K562 (cell line): ENCODE measurements at regions not wholly inside any gene's neighbourhood (a gene's known extent, or its start where the extent isn't known, plus 50 kb on each side); places are given as distances from the start of the nearest gene placed in this dataset.

Experiments used
- ATAC-seq: fragments of 200-7000 bp; cut with Tn5 transposase; 3 replicates; pipeline ENCODE4 v1.9.1; 2020; ENCODE audit warnings: moderate library complexity
- BruUV-seq: library from RNA; stranded (reverse); fragments of 400-500 nt; replicated peaks from 2 replicates; lab custom pipeline; 2021; lab: Mats Ljungman, UMichigan
- CTCF ChIA-PET: fragments of 300-600 bp; formaldehyde crosslinking; extraction: SDS; loops from one replicate; lab custom pipeline; 2021; ENCODE audit warnings: low intra/inter-chr PET ratio; lab: Yijun Ruan, JAX
- POLR2A ChIA-PET: fragments of 300-600, 350-650 bp; sonication (Branson Sonifier 250); formaldehyde crosslinking; extraction: SDS; loops from one replicate; lab custom pipeline; 2021; ENCODE audit warnings: antibody characterized with exemption, inconsistent platforms; lab: Yijun Ruan, JAX
- DNase-seq, 4 experiments: peaks; one replicate each; pipeline versions ENCODE4 v3.0.0 to v3.0.0-alpha.2; 2011 to 2018; ENCODE audit warnings: low spot score in 3 of 4, mixed read lengths in 3 of 4; ENCODE audit errors: extremely low read depth in 1 of 4
- FAIRE-seq: peaks from 2 replicates; lab custom pipeline; 2011; peaks lifted over from hg19 to GRCh38; lab: Jason Lieb, UNC
- H2AFZ ChIP-seq: 2 replicates; pipeline ENCODE4 v1.6.0; 2011; ENCODE audit warnings: low read depth, low read length, control low read depth, inconsistent platforms
- H3K27ac ChIP-seq: fragments of 200-600 bp; 3 replicates; pipeline ENCODE4 v1.8.0; 2011; ENCODE audit warnings: low read depth, mild to moderate bottlenecking, control low read depth, inconsistent platforms, low read length, moderate library complexity, mixed read lengths; ENCODE audit errors: extremely low read depth
- H3K27me3 ChIP-seq, 2 experiments: fragments of 300-600 bp in 1 of 2; 2 replicates in 1 of 2; 3 replicates in 1 of 2; pipeline versions ENCODE4 v1.6.0 to v1.8.0; 2011; ENCODE audit warnings: inconsistent platforms in 2 of 2, low read length in 2 of 2, mild to moderate bottlenecking in 1 of 2, mixed read lengths in 1 of 2, moderate library complexity in 1 of 2; ENCODE audit not compliant: control insufficient read depth in 2 of 2, insufficient read depth in 2 of 2
- H3K36me3 ChIP-seq: fragments of 300-600 bp; 3 replicates; pipeline ENCODE4 v1.8.0; 2011; ENCODE audit warnings: mild to moderate bottlenecking, low read length, inconsistent platforms; ENCODE audit not compliant: control insufficient read depth, insufficient read depth
- H3K4me1 ChIP-seq, 2 experiments: fragments of 200-600 bp in 1 of 2; replicated peaks in 1 of 2; 2 replicates in 1 of 2; 3 replicates in 1 of 2; pipeline versions ENCODE4 v1.5.1 to v1.8.0; 2011; ENCODE audit warnings: inconsistent platforms in 2 of 2, low read length in 2 of 2, mild to moderate bottlenecking in 1 of 2, mixed read lengths in 1 of 2, moderate library complexity in 1 of 2; ENCODE audit not compliant: control insufficient read depth in 2 of 2, insufficient read depth in 2 of 2
- H3K4me2 ChIP-seq: 2 replicates; pipeline ENCODE4 v1.6.1; 2011; ENCODE audit warnings: low read length, control low read depth, inconsistent platforms, mixed read lengths; ENCODE audit not compliant: insufficient read depth
- H3K4me3 ChIP-seq: fragments of 200-600 bp; sonication (generic), shearing (Covaris generic); 2 replicates; pipeline ENCODE4 v1.5.1; 2016; ENCODE audit warnings: control low read depth, inconsistent platforms
- H3K79me2 ChIP-seq: fragments of 200-600 bp; 3 replicates; pipeline ENCODE4 v1.8.0; 2011; ENCODE audit warnings: low read length, inconsistent platforms; ENCODE audit not compliant: control insufficient read depth, insufficient read depth
- H3K9ac ChIP-seq, 2 experiments: 2 replicates each; pipeline versions ENCODE4 v1.6.0 to v1.6.1; 2011; ENCODE audit warnings: low read depth in 2 of 2, low read length in 2 of 2, control low read depth in 1 of 2, inconsistent platforms in 1 of 2, mild to moderate bottlenecking in 1 of 2, mixed read lengths in 1 of 2; ENCODE audit not compliant: insufficient read depth in 1 of 2
- H3K9me1 ChIP-seq: one replicate; pipeline ENCODE4 v1.6.0; 2011; ENCODE audit warnings: inconsistent platforms, mild to moderate bottlenecking, low read length, moderate library complexity; ENCODE audit not compliant: control insufficient read depth, insufficient read depth
- H3K9me3 ChIP-seq: replicated peaks from 2 replicates; pipeline ENCODE4 v1.5.1; 2011; ENCODE audit warnings: low read depth, low read length, inconsistent platforms; ENCODE audit not compliant: control insufficient read depth, insufficient read depth
- H4K20me1 ChIP-seq: replicated peaks from 2 replicates; pipeline ENCODE4 v1.6.1; 2011; ENCODE audit warnings: low read length, inconsistent platforms, mixed read lengths; ENCODE audit not compliant: control insufficient read depth, insufficient read depth
- HEY1 ChIP-seq: fragments of 250-450 bp; sonication (Bioruptor Pico); IDR thresholded peaks from 2 replicates; pipeline ENCODE4 v1.5.0; 2020; ENCODE audit warnings: mild to moderate bottlenecking, moderate library complexity, borderline replicate concordance
- JUN ChIP-seq, 2 experiments: sonication (generic) in 1 of 2; formaldehyde crosslinking in 1 of 2; IDR thresholded peaks; 2 replicates each; pipeline versions ENCODE4 v1.6.1 to v1.8.0; 2012 to 2022; ENCODE audit warnings: borderline replicate concordance in 2 of 2, mild to moderate bottlenecking in 2 of 2, improper control_type of control experiment in 1 of 2, low read depth in 1 of 2, low read length in 1 of 2, missing genetic modification reagents in 1 of 2
- SAP30 ChIP-seq: fragments of 200-600 bp; sonication (generic); IDR thresholded peaks from 2 replicates; pipeline ENCODE4 v1.6.1; 2012; ENCODE audit warnings: borderline replicate concordance, low read depth, mild to moderate bottlenecking, moderate library complexity, low read length, control low read depth, inconsistent platforms; ENCODE audit not compliant: insufficient read depth, poor library complexity, severe bottlenecking
- ZNF3 ChIP-seq: fragments of 250-450 bp; sonication (Bioruptor Pico); IDR thresholded peaks from 2 replicates; pipeline ENCODE4 v1.5.0; 2021; ENCODE audit warnings: mild to moderate bottlenecking, moderate library complexity
- WGBS: fragments of 100-300 bp; shearing (Covaris generic); methylation state at CpG from one replicate; pipeline ENCODE4 v1.1.6; 2016; ENCODE audit warnings: low coverage, mixed read lengths; ENCODE audit not compliant: insufficient coverage; ENCODE audit errors: missing lambda C conversion rate; 5-methylcytosine and 5-hydroxymethylcytosine counted together
- in situ Hi-C: fragments of 300-500 bp; cut with MboI; formaldehyde crosslinking; loops from 4 replicates; pipeline ENCODE4 v1.15.0; 2018; ENCODE audit warnings: inconsistent platforms, mixed read lengths
- intact Hi-C: fragments of 100-400 bp; cut with micrococcal nuclease; formaldehyde crosslinking; loops from 2 replicates; pipeline ENCODE4 v1.14.2; 2022
- TF ChIP-seq, protein P1 (sequence below): sonication (generic); formaldehyde crosslinking; IDR thresholded peaks from 2 replicates; pipeline ENCODE4 v1.8.1; 2022; ENCODE audit warnings: missing genetic modification reagents
- TF ChIP-seq, protein P2 (sequence below): fragments of 250-450 bp; sonication (Bioruptor Pico); IDR thresholded peaks from 2 replicates; pipeline ENCODE4 v1.4.0; 2020; ENCODE audit warnings: mild to moderate bottlenecking, moderate library complexity, borderline replicate concordance
- TF ChIP-seq, protein P3 (sequence below): fragments of 200-400 bp; formaldehyde crosslinking; IDR thresholded peaks from 2 replicates; pipeline ENCODE4 v1.6.1; 2017; ENCODE audit warnings: mild to moderate bottlenecking, low read depth, low read length, moderate library complexity

DNA sequence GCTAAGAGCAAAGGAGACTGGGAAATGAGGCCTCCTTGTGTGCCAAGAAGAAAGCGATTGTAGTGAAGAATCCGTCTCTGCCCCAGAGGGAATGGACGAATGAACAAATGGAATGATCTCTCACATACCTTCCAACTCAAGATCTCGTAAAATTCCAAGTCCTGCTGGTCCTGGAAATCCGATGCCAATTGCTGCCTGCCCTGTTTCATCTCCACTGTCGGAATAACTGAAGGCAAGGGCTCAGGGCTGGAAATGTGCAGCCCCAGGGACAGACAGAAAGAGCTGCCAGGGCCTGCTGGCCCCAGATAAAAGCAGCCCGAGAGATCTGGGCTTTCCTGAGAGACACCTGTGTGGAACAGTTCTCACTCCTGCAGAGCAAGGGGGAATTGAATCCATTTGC lies 120.9 kb downstream of the MN1 start:
- H3K79me2 ChIP-seq: no peaks in the 10 kb centered on the region
- WGBS: 48% methylated on average over 7 of the region's 7 CpGs
- H3K4me2 ChIP-seq: no peak overlapping the region
- H2AFZ ChIP-seq: no peak overlapping the region
- H3K36me3 ChIP-seq: no peaks in the 10 kb centered on the region
- CTCF ChIA-PET: no interaction called here
- H3K27me3 ChIP-seq: no peaks in the 10 kb centered on the region
- H3K9ac ChIP-seq: no peak overlapping the region
- no peak for TF ChIP-seq HEY1
- ATAC-seq (no peak), DNase-seq (no peak), FAIRE-seq (no peak)
- H3K4me1 ChIP-seq: peaks cover under 1 to 3% of the 10 kb centered on the region in 2 experiments; a peak in 3 of 5 replicates
- H4K20me1 ChIP-seq: no peaks in the 10 kb centered on the region
- no peaks in the 10 kb centered on the region for H3K9me1 ChIP-seq
- intact Hi-C loops (no loop called here), in situ Hi-C loops (no loop called here)
- no peaks in the 10 kb centered on the region for H3K9me3 ChIP-seq
- no peak overlapping the region for H3K4me3 ChIP-seq
- no peak overlapping the region for H3K27ac ChIP-seq
- BruUV-seq: no TSS peak
- POLR2A ChIA-PET: no interaction called here

DNA sequence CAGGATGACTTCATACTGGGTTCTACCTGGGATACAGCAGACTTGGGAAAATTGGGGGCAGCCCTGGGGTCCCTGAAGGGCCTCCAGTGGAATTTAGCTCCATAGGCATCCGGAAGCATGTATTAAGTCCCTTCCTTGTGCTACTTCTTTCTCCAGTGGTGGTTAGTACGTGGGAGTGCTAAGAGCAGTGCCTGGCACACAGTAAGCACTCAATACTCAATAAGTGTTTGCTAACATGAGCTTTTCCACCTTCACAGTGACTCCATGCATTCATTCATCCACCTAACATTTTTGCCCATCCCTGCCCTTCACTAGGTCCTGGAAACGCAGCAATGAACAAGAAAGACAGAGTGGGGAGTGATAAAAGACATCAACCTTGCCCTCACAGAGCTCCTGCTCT lies 120.5 kb downstream of the MN1 start:
- DNase-seq (no peak), FAIRE-seq (no peak), ATAC-seq (no peak)
- H3K9ac ChIP-seq: no peak overlapping the region
- 23% methylated on average over 3 of the region's 3 CpGs for WGBS
- H4K20me1 ChIP-seq: no peaks in the 10 kb centered on the region
- H3K9me1 ChIP-seq: no peaks in the 10 kb centered on the region
- H3K27ac ChIP-seq: no peak overlapping the region
- no peak for TF ChIP-seq ZNF3 (CRISPR knock-in tag)
- TF ChIP-seq, protein P1, sequence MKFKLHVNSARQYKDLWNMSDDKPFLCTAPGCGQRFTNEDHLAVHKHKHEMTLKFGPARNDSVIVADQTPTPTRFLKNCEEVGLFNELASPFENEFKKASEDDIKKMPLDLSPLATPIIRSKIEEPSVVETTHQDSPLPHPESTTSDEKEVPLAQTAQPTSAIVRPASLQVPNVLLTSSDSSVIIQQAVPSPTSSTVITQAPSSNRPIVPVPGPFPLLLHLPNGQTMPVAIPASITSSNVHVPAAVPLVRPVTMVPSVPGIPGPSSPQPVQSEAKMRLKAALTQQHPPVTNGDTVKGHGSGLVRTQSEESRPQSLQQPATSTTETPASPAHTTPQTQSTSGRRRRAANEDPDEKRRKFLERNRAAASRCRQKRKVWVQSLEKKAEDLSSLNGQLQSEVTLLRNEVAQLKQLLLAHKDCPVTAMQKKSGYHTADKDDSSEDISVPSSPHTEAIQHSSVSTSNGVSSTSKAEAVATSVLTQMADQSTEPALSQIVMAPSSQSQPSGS: no peak
- TF ChIP-seq, protein P2, sequence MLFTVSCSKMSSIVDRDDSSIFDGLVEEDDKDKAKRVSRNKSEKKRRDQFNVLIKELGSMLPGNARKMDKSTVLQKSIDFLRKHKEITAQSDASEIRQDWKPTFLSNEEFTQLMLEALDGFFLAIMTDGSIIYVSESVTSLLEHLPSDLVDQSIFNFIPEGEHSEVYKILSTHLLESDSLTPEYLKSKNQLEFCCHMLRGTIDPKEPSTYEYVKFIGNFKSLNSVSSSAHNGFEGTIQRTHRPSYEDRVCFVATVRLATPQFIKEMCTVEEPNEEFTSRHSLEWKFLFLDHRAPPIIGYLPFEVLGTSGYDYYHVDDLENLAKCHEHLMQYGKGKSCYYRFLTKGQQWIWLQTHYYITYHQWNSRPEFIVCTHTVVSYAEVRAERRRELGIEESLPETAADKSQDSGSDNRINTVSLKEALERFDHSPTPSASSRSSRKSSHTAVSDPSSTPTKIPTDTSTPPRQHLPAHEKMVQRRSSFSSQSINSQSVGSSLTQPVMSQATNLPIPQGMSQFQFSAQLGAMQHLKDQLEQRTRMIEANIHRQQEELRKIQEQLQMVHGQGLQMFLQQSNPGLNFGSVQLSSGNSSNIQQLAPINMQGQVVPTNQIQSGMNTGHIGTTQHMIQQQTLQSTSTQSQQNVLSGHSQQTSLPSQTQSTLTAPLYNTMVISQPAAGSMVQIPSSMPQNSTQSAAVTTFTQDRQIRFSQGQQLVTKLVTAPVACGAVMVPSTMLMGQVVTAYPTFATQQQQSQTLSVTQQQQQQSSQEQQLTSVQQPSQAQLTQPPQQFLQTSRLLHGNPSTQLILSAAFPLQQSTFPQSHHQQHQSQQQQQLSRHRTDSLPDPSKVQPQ (CRISPR knock-in tag): no peak
- no peak for TF ChIP-seq SAP30
- TF ChIP-seq, protein P3, sequence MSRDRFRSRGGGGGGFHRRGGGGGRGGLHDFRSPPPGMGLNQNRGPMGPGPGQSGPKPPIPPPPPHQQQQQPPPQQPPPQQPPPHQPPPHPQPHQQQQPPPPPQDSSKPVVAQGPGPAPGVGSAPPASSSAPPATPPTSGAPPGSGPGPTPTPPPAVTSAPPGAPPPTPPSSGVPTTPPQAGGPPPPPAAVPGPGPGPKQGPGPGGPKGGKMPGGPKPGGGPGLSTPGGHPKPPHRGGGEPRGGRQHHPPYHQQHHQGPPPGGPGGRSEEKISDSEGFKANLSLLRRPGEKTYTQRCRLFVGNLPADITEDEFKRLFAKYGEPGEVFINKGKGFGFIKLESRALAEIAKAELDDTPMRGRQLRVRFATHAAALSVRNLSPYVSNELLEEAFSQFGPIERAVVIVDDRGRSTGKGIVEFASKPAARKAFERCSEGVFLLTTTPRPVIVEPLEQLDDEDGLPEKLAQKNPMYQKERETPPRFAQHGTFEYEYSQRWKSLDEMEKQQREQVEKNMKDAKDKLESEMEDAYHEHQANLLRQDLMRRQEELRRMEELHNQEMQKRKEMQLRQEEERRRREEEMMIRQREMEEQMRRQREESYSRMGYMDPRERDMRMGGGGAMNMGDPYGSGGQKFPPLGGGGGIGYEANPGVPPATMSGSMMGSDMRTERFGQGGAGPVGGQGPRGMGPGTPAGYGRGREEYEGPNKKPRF: no peak
- TF ChIP-seq JUN (IDR thresholded peaks at IDR 0.05; ENCODE audit: borderline replicate concordance, low read depth, low read length): no peak
- TF ChIP-seq JUN (CRISPR knock-in tag; IDR thresholded peaks at IDR 0.05; ENCODE audit: borderline replicate concordance): no peak
- ChIA-PET CTCF (no interaction called here), POLR2A (interaction anchor here (0.5 kb wide), 1 partner anchor 21 kb away, joined by 3 read pairs; no protein-coding TSS in a partner anchor)
- no peaks in the 10 kb centered on the region for H3K9me3 ChIP-seq
- H3K36me3 ChIP-seq: no peaks in the 10 kb centered on the region
- no peaks in the 10 kb centered on the region for H3K27me3 ChIP-seq
- no peak overlapping the region for H2AFZ ChIP-seq
- H3K4me3 ChIP-seq: no peak overlapping the region
- no peak overlapping the region for H3K4me2 ChIP-seq
- intact Hi-C loops: no loop called here
- in situ Hi-C loops: no loop called here
- H3K79me2 ChIP-seq: no peaks in the 10 kb centered on the region
- no TSS peak for BruUV-seq
- peaks cover 4 to 5% of the 10 kb centered on the region in 2 experiments; a peak in 3 of 5 replicates for H3K4me1 ChIP-seq
